Upper lobe of right lung (tissue), 1 donor: ENCODE measurements at regions not wholly inside any gene's neighbourhood (a gene's known extent, or its start where the extent isn't known, plus 50 kb on each side); places are given as distances from the start of the nearest gene placed in this dataset.

Experiments used
- ATAC-seq: fragments of 200-7000 bp; cut with Tn5 transposase; one replicate; pipeline ENCODE4 v1.9.1; 2020; ENCODE audit warnings: mild to moderate bottlenecking, moderate library complexity
- DNase-seq: peaks from one replicate; pipeline ENCODE4 v3.0.0-alpha.2; 2020
- H3K27ac ChIP-seq: fragments of 200-600 bp; one replicate; pipeline ENCODE4 v1.8.0; 2022
- H3K27me3 ChIP-seq: fragments of 200-600 bp; one replicate; pipeline ENCODE4 v1.8.0; 2022; ENCODE audit warnings: mild to moderate bottlenecking
- H3K36me3 ChIP-seq: fragments of 200-600 bp; one replicate; pipeline ENCODE4 v1.8.0; 2022
- H3K4me1 ChIP-seq: fragments of 200-600 bp; one replicate; pipeline ENCODE4 v1.8.0; 2022
- H3K4me3 ChIP-seq: fragments of 200-600 bp; one replicate; pipeline ENCODE4 v1.8.0; 2022; ENCODE audit warnings: mild to moderate bottlenecking
- H3K9me3 ChIP-seq: fragments of 200-600 bp; one replicate; pipeline ENCODE4 v1.8.0; 2022
- CTCF ChIP-seq: fragments of 200-600 bp; IDR thresholded peaks from one replicate; pipeline ENCODE4 v1.8.0; 2022; ENCODE audit warnings: antibody characterized with exemption
- intact Hi-C: fragments of 100-400 bp; cut with DNase I; formaldehyde crosslinking; loops from one replicate; pipeline ENCODE4 v1.11.0; 2022
- donor health status: DM: no; HTN: yes; CAD: no; lungs with severe emphysema.

GRCh38 chrX:39002466-39002865 is 201.2 kb downstream of the MID1IP1 start:
- ATAC-seq (no peak), DNase-seq (no peak)
- H3K4me3 ChIP-seq: no peak overlapping the region
- no peaks in the 10 kb centered on the region for H3K27me3 ChIP-seq
- intact Hi-C loops: no loop called here
- no peak overlapping the region for H3K27ac ChIP-seq
- no peaks in the 10 kb centered on the region for H3K4me1 ChIP-seq
- H3K9me3 ChIP-seq: no peaks in the 10 kb centered on the region
- no peaks in the 10 kb centered on the region for H3K36me3 ChIP-seq
- TF ChIP-seq CTCF: no peak

DNA sequence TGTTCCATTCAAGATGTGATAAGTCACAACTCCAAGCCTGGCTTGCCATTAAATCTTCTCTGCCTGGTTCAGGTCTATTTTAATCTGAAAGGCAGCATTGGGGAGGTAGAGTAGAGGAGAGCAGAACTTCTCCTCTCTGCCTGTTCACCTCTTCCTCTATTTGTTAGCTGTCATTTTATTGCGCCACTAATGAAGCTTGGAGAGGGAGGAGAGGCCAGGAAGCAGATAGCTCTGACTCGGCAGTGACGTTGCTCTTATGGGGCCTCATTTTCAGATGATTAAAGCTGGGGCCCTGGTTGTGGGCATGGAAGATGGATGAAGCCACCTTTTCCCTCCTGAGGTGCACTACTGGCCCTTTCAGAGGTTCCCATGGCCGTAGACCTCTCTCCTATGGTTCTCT is 207.3 kb downstream of the MID1IP1 start:
- ATAC-seq (peak; percentile 71), DNase-seq (no peak)
- no peak for TF ChIP-seq CTCF

GRCh38 chrX:39011454-39012221 is 210.4 kb downstream of the MID1IP1 start:
- no peak for TF ChIP-seq CTCF
- intact Hi-C loops: no loop called here
- no peak overlapping the region for H3K27ac ChIP-seq
- DNase-seq (no peak), ATAC-seq (no peak)
- no peaks in the 10 kb centered on the region for H3K9me3 ChIP-seq
- no peaks in the 10 kb centered on the region for H3K4me1 ChIP-seq
- H3K36me3 ChIP-seq: no peaks in the 10 kb centered on the region
- H3K4me3 ChIP-seq: no peak overlapping the region
- H3K27me3 ChIP-seq: no peaks in the 10 kb centered on the region

More for the DNA sequence above, 207.3 kb downstream of the MID1IP1 start:
- intact Hi-C loops: no loop called here
- Histone ChIP-seq H3K4me1 (no peaks in the 10 kb centered on the region), H3K27ac (no peak overlapping the region), H3K27me3 (no peaks in the 10 kb centered on the region), H3K36me3 (no peaks in the 10 kb centered on the region), H3K4me3 (no peak overlapping the region), H3K9me3 (no peaks in the 10 kb centered on the region)

DNA sequence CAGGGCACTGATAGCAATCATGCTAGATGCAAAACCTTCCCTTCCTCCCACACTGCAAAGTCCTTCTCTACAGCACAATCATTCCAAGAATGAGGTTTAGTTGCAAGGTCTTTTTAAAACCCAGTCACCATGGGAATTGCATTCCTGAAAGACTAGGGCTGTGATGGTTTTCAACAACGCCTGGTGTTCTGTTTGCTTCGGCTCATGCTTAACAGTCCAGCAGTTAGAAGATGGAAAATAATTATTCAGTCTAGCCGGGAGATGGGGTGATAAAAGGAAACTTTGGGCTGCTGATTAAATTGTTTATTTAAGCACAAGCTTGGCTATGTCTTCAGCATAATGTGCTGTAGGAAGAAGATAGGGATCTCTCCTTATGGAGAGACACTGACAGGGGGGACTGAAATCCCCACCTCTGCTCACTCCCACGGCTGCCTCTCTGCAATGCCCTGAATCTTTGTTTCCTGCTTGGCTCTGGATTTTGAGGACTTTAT is 211.4 kb downstream of the MID1IP1 start:
- intact Hi-C loops: no loop called here
- Histone ChIP-seq H3K9me3 (no peaks in the 10 kb centered on the region), H3K4me1 (no peaks in the 10 kb centered on the region), H3K27me3 (no peaks in the 10 kb centered on the region), H3K4me3 (no peak overlapping the region), H3K27ac (no peak overlapping the region), H3K36me3 (no peaks in the 10 kb centered on the region)
- no peak for TF ChIP-seq CTCF
- ATAC-seq: no peak
- no peak for DNase-seq

GRCh38 chrX:39016556-39016955 is 215.3 kb downstream of the MID1IP1 start:
- Histone ChIP-seq H3K27me3 (no peaks in the 10 kb centered on the region), H3K36me3 (no peaks in the 10 kb centered on the region), H3K27ac (no peak overlapping the region), H3K9me3 (no peaks in the 10 kb centered on the region), H3K4me3 (no peak overlapping the region), H3K4me1 (no peaks in the 10 kb centered on the region)
- TF ChIP-seq CTCF: no peak
- intact Hi-C loops: no loop called here
- ATAC-seq (peak; percentile 69), DNase-seq (no peak)
